ENCODE measurements at regions not wholly inside any gene's neighbourhood (a gene's known extent, or its start where the extent isn't known, plus 50 kb on each side); places are given as distances from the start of the nearest gene placed in this dataset.

DNA sequence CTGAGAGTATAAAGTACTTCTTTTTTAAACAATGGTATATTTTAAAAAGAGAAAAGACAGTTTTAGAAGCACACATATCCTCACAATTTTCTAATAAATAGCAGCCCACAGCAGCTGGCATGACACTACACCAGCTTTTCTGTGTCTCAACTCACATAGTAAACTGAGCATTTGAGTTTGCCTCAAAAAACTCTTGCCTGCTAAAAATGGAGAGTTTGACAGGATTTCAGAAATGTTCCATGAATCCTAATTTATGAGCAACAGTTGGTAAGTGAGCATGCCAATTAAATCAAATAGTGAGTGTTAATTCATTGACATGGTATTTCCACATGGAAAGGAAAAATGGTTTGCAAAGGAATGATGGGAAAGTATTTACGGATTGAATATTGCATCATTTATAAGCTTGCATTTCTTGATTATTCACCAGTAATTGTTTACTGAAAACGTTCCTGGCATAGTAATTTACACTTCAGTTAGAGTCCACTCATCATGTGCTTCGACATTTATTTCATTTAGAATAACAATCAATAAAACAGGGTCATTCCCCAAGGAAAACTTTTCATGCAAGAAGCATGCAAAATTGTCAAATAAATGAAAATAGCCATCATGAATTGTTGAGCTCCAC is 323.0 kb downstream of the EFNB2 start:
- Histone ChIP-seq H3K4me1 (no peaks in the 10 kb centered on the region), H3K27me3 (ENCODE audit: low read depth) (no peaks in the 10 kb centered on the region), H3K36me3 (no peaks in the 10 kb centered on the region), H3K9me3 (no peaks in the 10 kb centered on the region), H3K4me3 (no peak overlapping the region), H3K27ac (no peak overlapping the region)
- no peak for TF ChIP-seq CTCF (IDR thresholded peaks at IDR 0.05)
- no peak for ATAC-seq
- no peak for DNase-seq
- intact Hi-C loops (cut with DNase I) = no loop called here

GRCh38 chr13:106210324-106210723 is 325.1 kb downstream of the EFNB2 start:
- no peaks in the 10 kb centered on the region for H3K9me3 ChIP-seq
- ATAC-seq (no peak), DNase-seq (no peak)
- no peaks in the 10 kb centered on the region for H3K27me3 ChIP-seq (ENCODE audit: low read depth)
- no peak for TF ChIP-seq CTCF (IDR thresholded peaks at IDR 0.05)
- H3K36me3 ChIP-seq = no peaks in the 10 kb centered on the region
- no peak overlapping the region for H3K27ac ChIP-seq
- intact Hi-C loops (cut with DNase I) = no loop called here
- no peak overlapping the region for H3K4me3 ChIP-seq
- no peaks in the 10 kb centered on the region for H3K4me1 ChIP-seq

DNA sequence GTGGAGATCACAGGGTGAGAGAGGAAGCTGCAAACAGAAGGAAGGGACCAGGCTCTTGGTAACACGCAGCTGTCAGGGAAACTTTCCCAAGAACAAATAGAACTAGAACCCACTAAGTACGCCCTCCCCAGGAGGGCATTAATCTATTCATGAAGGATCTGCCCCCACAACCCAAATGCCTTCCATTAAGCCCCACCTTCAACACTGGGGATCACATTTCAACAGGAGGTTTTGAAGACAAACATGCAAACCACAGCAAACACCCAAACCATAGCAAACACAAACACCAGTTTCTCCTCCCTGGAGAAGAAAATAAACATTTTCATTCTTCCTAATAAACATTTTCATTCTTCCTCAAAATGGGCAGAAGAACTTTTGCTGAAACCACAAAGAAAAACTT is 329.6 kb downstream of the EFNB2 start:
- Histone ChIP-seq H3K4me1 (no peaks in the 10 kb centered on the region), H3K4me3 (no peak overlapping the region), H3K27ac (no peak overlapping the region), H3K27me3 (ENCODE audit: low read depth) (no peaks in the 10 kb centered on the region), H3K36me3 (no peaks in the 10 kb centered on the region), H3K9me3 (no peaks in the 10 kb centered on the region)
- DNase-seq = no peak
- no peak for ATAC-seq
- intact Hi-C loops (cut with DNase I) = no loop called here
- TF ChIP-seq CTCF (IDR thresholded peaks at IDR 0.05) = no peak

DNA sequence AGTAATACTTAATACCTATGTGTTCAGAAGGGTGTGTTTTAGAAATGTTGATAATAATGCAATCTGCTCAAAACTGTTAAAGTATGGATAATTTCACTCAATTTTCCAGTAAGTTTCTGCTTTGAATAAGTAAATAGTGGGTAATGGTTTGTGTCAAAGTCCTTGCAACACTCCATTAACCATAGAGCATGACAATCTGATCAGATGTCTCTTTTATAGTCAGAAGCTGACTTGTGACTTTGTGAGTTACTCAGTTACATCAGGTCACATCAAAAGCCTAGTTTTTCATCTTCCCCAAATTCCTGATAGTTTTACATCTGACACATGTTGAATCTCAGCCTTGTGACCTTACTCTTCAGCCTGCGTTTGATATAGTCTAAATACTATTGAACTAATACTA is 338.0 kb downstream of the EFNB2 start:
- H3K27ac ChIP-seq = no peak overlapping the region
- no peak overlapping the region for H3K4me3 ChIP-seq
- no peak for DNase-seq
- intact Hi-C loops (cut with DNase I) = no loop called here
- no peak for ATAC-seq
- no peaks in the 10 kb centered on the region for H3K27me3 ChIP-seq (ENCODE audit: low read depth)
- no peaks in the 10 kb centered on the region for H3K4me1 ChIP-seq
- no peaks in the 10 kb centered on the region for H3K36me3 ChIP-seq
- no peaks in the 10 kb centered on the region for H3K9me3 ChIP-seq
- no peak for TF ChIP-seq CTCF (IDR thresholded peaks at IDR 0.05)

GRCh38 chr13:106187501-106188095 is 347.9 kb downstream of the EFNB2 start:
- Histone ChIP-seq H3K4me1 (no peaks in the 10 kb centered on the region), H3K4me3 (no peak overlapping the region), H3K9me3 (no peaks in the 10 kb centered on the region), H3K27ac (no peak overlapping the region), H3K27me3 (ENCODE audit: low read depth) (no peaks in the 10 kb centered on the region), H3K36me3 (no peaks in the 10 kb centered on the region)
- DNase-seq (no peak), ATAC-seq (no peak)
- no peak for TF ChIP-seq CTCF (IDR thresholded peaks at IDR 0.05)
- intact Hi-C loops (cut with DNase I) = no loop called here
